GM18861 (cell line): ENCODE measurements at regions not wholly inside any gene's neighbourhood (a gene's known extent, or its start where the extent isn't known, plus 50 kb on each side); places are given as distances from the start of the nearest gene placed in this dataset.

Source experiments
- ATAC-seq: cut with Tn5 transposase; IDR thresholded peaks from one replicate; pipeline ENCODE4 v1.9.1; 2021; ENCODE audit not compliant: unreplicated experiment

- ATAC-seq = no peak
Measured at GRCh38 chr9:27625751-27626150, 52.5 kb upstream of the C9orf72 start.

- ATAC-seq = no peak
Measured at GRCh38 chr9:27626244-27627187, 53.2 kb upstream of the C9orf72 start.

GRCh38 chr9:27627188-27627564 is 53.9 kb upstream of the C9orf72 start:
- no peak for ATAC-seq

- no peak for ATAC-seq
Measured at GRCh38 chr9:27628311-27628710, 55.0 kb upstream of the C9orf72 start.

GRCh38 chr9:27629425-27629824 is 56.1 kb upstream of the C9orf72 start:
- no peak for ATAC-seq

GRCh38 chr9:27632254-27632653 is 59.0 kb upstream of the C9orf72 start:
- ATAC-seq = no peak

- no peak for ATAC-seq
Measured at GRCh38 chr9:27633764-27634163, 60.5 kb upstream of the C9orf72 start.

GRCh38 chr9:27634879-27635278 is 61.6 kb upstream of the C9orf72 start:
- peak; percentile 51 for ATAC-seq

GRCh38 chr9:27638716-27639115 is 65.4 kb upstream of the C9orf72 start:
- ATAC-seq = no peak

GRCh38 chr9:27645161-27645840 is 72.0 kb upstream of the C9orf72 start:
- ATAC-seq = no peak

GRCh38 chr9:27653246-27653645 is 80.0 kb upstream of the C9orf72 start:
- no peak for ATAC-seq

GRCh38 chr9:27653957-27654356 is 80.7 kb upstream of the C9orf72 start:
- ATAC-seq = no peak

- ATAC-seq = no peak
Measured at GRCh38 chr9:27654629-27655285, 81.5 kb upstream of the C9orf72 start.

- no peak for ATAC-seq
Measured at GRCh38 chr9:27655441-27655840, 82.2 kb upstream of the C9orf72 start.

GRCh38 chr9:27659001-27659400 is 85.7 kb upstream of the C9orf72 start:
- ATAC-seq = no peak

- no peak for ATAC-seq
Measured at GRCh38 chr9:27659571-27659970, 86.3 kb upstream of the C9orf72 start.

GRCh38 chr9:27660148-27660547 is 86.9 kb upstream of the C9orf72 start:
- no peak for ATAC-seq

GRCh38 chr9:27663526-27663925 is 90.2 kb upstream of the C9orf72 start:
- no peak for ATAC-seq

GRCh38 chr9:27664121-27664779 is 91.0 kb upstream of the C9orf72 start:
- no peak for ATAC-seq

- ATAC-seq = no peak
Measured at GRCh38 chr9:27665136-27665535, 91.9 kb upstream of the C9orf72 start.

- ATAC-seq = no peak
Measured at GRCh38 chr9:27668280-27668679, 95.0 kb upstream of the C9orf72 start.
